ENCODE measurements at regions not wholly inside any gene's neighbourhood (a gene's known extent, or its start where the extent isn't known, plus 50 kb on each side); places are given as distances from the start of the nearest gene placed in this dataset.

- H3K27ac Mint-ChIP-seq = no peak overlapping the region
- H3K27me3 Mint-ChIP-seq (ENCODE audit: insufficient read depth) = peaks cover 3% of the 10 kb centered on the region; the same call in 1 of the 2 replicates
- H3K9me3 Mint-ChIP-seq = no peaks in the 10 kb centered on the region
Observed at GRCh38 chr1:29673669-29674626, 437.6 kb downstream of the PTPRU start.

GRCh38 chr1:29673228-29673500 is 436.8 kb downstream of the PTPRU start:
- Mint-ChIP-seq H3K27me3 (ENCODE audit: insufficient read depth) (peaks cover 3% of the 10 kb centered on the region; the same call in 1 of the 2 replicates), H3K9me3 (no peaks in the 10 kb centered on the region), H3K36me3 (ENCODE audit: low read depth) (no peaks in the 10 kb centered on the region), H3K27ac (no peak overlapping the region), H3K4me1 (ENCODE audit: low read depth) (no peaks in the 10 kb centered on the region), H3K4me3 (no peak overlapping the region)
- no peak for TF ChIP-seq CTCF (IDR thresholded peaks at IDR 0.05)
- no peak for DNase-seq

More at GRCh38 chr1:29673669-29674626, 437.6 kb downstream of the PTPRU start:
- Mint-ChIP-seq H3K4me3 (no peak overlapping the region), H3K4me1 (ENCODE audit: low read depth) (no peaks in the 10 kb centered on the region), H3K36me3 (ENCODE audit: low read depth) (no peaks in the 10 kb centered on the region)
- TF ChIP-seq CTCF (IDR thresholded peaks at IDR 0.05) = no peak
- no peak for DNase-seq

- TF ChIP-seq CTCF (IDR thresholded peaks at IDR 0.05) = no peak
- Mint-ChIP-seq H3K27ac (no peak overlapping the region), H3K9me3 (no peaks in the 10 kb centered on the region), H3K4me1 (ENCODE audit: low read depth) (no peaks in the 10 kb centered on the region), H3K27me3 (ENCODE audit: insufficient read depth) (no peaks in the 10 kb centered on the region; the same call in 1 of the 2 replicates), H3K36me3 (ENCODE audit: low read depth) (no peaks in the 10 kb centered on the region), H3K4me3 (no peak overlapping the region)
- DNase-seq = no peak
Observed at GRCh38 chr1:29672416-29673227, 436.3 kb downstream of the PTPRU start.

GRCh38 chr1:29671446-29672356 is 435.4 kb downstream of the PTPRU start:
- Mint-ChIP-seq H3K36me3 (ENCODE audit: low read depth) (no peaks in the 10 kb centered on the region), H3K4me1 (ENCODE audit: low read depth) (no peaks in the 10 kb centered on the region), H3K4me3 (no peak overlapping the region), H3K9me3 (no peaks in the 10 kb centered on the region), H3K27me3 (ENCODE audit: insufficient read depth) (no peaks in the 10 kb centered on the region; the same call in 1 of the 2 replicates), H3K27ac (no peak overlapping the region)
- DNase-seq = no peak
- no peak for TF ChIP-seq CTCF (IDR thresholded peaks at IDR 0.05)

GRCh38 chr1:29670752-29671151 is 434.4 kb downstream of the PTPRU start:
- Mint-ChIP-seq H3K36me3 (ENCODE audit: low read depth) (no peaks in the 10 kb centered on the region), H3K27ac (no peak overlapping the region), H3K27me3 (ENCODE audit: insufficient read depth) (no peaks in the 10 kb centered on the region; the same call in 1 of the 2 replicates), H3K9me3 (no peaks in the 10 kb centered on the region), H3K4me3 (no peak overlapping the region), H3K4me1 (ENCODE audit: low read depth) (no peaks in the 10 kb centered on the region)
- DNase-seq = no peak
- no peak for TF ChIP-seq CTCF (IDR thresholded peaks at IDR 0.05)

Data from HFFc6 (cell line).